Body of pancreas (tissue), 4 donors: ENCODE measurements at regions not wholly inside any gene's neighbourhood (a gene's known extent, or its start where the extent isn't known, plus 50 kb on each side); places are given as distances from the start of the nearest gene placed in this dataset.

Experiments used
- POLR2A ChIP-seq, 3 donors: fragments of 450-650 bp; IDR thresholded peaks; one replicate each; pipeline ENCODE4 v1.6.1; 2016; ENCODE audit warnings: antibody characterized with exemption in 3 of 3, mild to moderate bottlenecking in 2 of 3
- TF ChIP-seq, protein P1 (sequence below), 7 experiments: fragments of 450-650 bp in 4 of 7; fragments of 200-600 bp in 3 of 7; sonication (generic) in 3 of 7; IDR thresholded peaks; one replicate each; pipeline ENCODE4 v1.5.1; 2016 to 2019; ENCODE audit warnings: antibody characterized with exemption in 7 of 7

DNA sequence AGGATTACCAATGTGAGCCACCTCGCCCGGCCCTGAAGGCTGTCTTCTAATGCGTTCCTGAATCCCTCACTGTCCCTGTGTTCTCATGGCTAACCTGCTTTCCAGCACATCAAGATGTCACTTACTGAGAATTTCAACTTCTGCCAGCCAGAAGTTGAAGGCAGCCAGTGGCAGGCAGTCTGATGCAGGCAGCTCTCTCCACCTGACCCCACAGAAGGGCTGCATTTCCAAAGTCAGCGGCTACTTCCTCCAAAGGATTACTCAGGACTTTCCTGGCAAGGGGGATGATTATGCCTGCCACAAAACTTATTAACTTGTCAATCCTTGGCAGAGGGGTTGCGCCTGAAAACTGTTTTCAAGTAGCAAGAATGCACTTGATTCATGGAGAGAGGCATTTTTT is 1219.4 kb downstream of the TYW1 start:
- TF ChIP-seq, protein P1, sequence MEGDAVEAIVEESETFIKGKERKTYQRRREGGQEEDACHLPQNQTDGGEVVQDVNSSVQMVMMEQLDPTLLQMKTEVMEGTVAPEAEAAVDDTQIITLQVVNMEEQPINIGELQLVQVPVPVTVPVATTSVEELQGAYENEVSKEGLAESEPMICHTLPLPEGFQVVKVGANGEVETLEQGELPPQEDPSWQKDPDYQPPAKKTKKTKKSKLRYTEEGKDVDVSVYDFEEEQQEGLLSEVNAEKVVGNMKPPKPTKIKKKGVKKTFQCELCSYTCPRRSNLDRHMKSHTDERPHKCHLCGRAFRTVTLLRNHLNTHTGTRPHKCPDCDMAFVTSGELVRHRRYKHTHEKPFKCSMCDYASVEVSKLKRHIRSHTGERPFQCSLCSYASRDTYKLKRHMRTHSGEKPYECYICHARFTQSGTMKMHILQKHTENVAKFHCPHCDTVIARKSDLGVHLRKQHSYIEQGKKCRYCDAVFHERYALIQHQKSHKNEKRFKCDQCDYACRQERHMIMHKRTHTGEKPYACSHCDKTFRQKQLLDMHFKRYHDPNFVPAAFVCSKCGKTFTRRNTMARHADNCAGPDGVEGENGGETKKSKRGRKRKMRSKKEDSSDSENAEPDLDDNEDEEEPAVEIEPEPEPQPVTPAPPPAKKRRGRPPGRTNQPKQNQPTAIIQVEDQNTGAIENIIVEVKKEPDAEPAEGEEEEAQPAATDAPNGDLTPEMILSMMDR (IDR thresholded peaks at IDR 0.05) = no peak
- no peak for TF ChIP-seq POLR2A (IDR thresholded peaks at IDR 0.05)
